HepG2 (cell line): ENCODE measurements at regions not wholly inside any gene's neighbourhood (a gene's known extent, or its start where the extent isn't known, plus 50 kb on each side); places are given as distances from the start of the nearest gene placed in this dataset.

Experiments
- ATAC-seq: fragments of 200-7000 bp; cut with Tn5 transposase; 3 replicates; pipeline ENCODE4 v1.9.1; 2020; ENCODE audit warnings: mild to moderate bottlenecking, moderate library complexity
- BruUV-seq: library from RNA; stranded (reverse); fragments of 400-500 nt; replicated peaks from 2 replicates; lab custom pipeline; 2021; lab: Mats Ljungman, UMichigan
- CTCF ChIA-PET: fragments of 300-600 bp; formaldehyde crosslinking; extraction: SDS; loops from one replicate; lab custom pipeline; 2021; ENCODE audit warnings: low total read pairs, inconsistent platforms, low intra/inter-chr PET ratio; lab: Yijun Ruan, JAX
- POLR2A ChIA-PET: fragments of 350-600 bp; sonication (Branson Sonifier 250); formaldehyde crosslinking; loops from one replicate; lab custom pipeline; 2020; ENCODE audit warnings: antibody characterized with exemption, inconsistent platforms; lab: Yijun Ruan, JAX
- DNase-seq: peaks from one replicate; pipeline ENCODE4 v3.0.0-alpha.2; 2015; ENCODE audit warnings: low spot score
- FAIRE-seq: peaks from 3 replicates; lab custom pipeline; 2011; peaks lifted over from hg19 to GRCh38; lab: Jason Lieb, UNC
- H2AFZ ChIP-seq: one replicate; pipeline ENCODE4 v1.6.1; 2011; ENCODE audit warnings: low read length, inconsistent platforms
- H3K27ac ChIP-seq: fragments of 300-600 bp; 3 replicates; pipeline ENCODE4 v1.8.0; 2011; ENCODE audit warnings: mixed run types, mild to moderate bottlenecking, mixed read lengths, low read length, inconsistent platforms; ENCODE audit not compliant: insufficient read depth; ENCODE audit errors: extremely low read length
- H3K27me3 ChIP-seq, 2 experiments: fragments of 200-600 bp in 1 of 2; 2 replicates in 1 of 2; 3 replicates in 1 of 2; pipeline versions ENCODE4 v1.6.0 to v1.8.0; 2011; ENCODE audit warnings: low read length in 2 of 2, mild to moderate bottlenecking in 2 of 2, moderate library complexity in 2 of 2, inconsistent platforms in 1 of 2; ENCODE audit not compliant: insufficient read depth in 2 of 2, control insufficient read depth in 1 of 2
- H3K36me3 ChIP-seq, 2 experiments: fragments of 200-600 bp in 1 of 2; replicated peaks in 1 of 2; 2 replicates in 1 of 2; 3 replicates in 1 of 2; pipeline versions ENCODE4 v1.5.1 to v1.8.0; 2011; ENCODE audit warnings: low read length in 2 of 2, inconsistent platforms in 1 of 2; ENCODE audit not compliant: insufficient read depth in 2 of 2, control insufficient read depth in 1 of 2
- H3K4me1 ChIP-seq: 2 replicates; pipeline ENCODE4 v1.5.1; 2012; ENCODE audit warnings: low read length, inconsistent platforms; ENCODE audit not compliant: insufficient read depth
- H3K4me2 ChIP-seq: 2 replicates; pipeline ENCODE4 v1.6.0; 2011; ENCODE audit warnings: low read depth, low read length, inconsistent platforms
- H3K4me3 ChIP-seq, 3 experiments: fragments of 200-600 bp in 1 of 3; sonication (generic), shearing (Covaris generic) in 1 of 3; replicated peaks in 1 of 3; 2 replicates each; pipeline ENCODE4 v1.5.1; 2011 to 2016; ENCODE audit warnings: low read length in 3 of 3, inconsistent platforms in 2 of 3, low read depth in 2 of 3, mild to moderate bottlenecking in 2 of 3, control low read depth in 1 of 3, mixed read lengths in 1 of 3; ENCODE audit not compliant: insufficient read depth in 1 of 3
- H3K79me2 ChIP-seq: one replicate; pipeline ENCODE4 v1.6.1; 2011; ENCODE audit warnings: low read length, inconsistent platforms; ENCODE audit not compliant: insufficient read depth
- H3K9ac ChIP-seq: 2 replicates; pipeline ENCODE4 v1.6.0; 2011; ENCODE audit warnings: mild to moderate bottlenecking, low read depth, low read length, inconsistent platforms; ENCODE audit not compliant: insufficient read depth
- H3K9me3 ChIP-seq: 2 replicates; pipeline ENCODE4 v1.5.1; 2012; ENCODE audit warnings: mild to moderate bottlenecking, low read length
- H4K20me1 ChIP-seq: 2 replicates; pipeline ENCODE4 v1.6.0; 2011; ENCODE audit warnings: inconsistent platforms, mild to moderate bottlenecking, low read length, moderate library complexity; ENCODE audit not compliant: insufficient read depth
- BORCS8-MEF2B ChIP-seq: sonication (generic); formaldehyde crosslinking; IDR thresholded peaks from 2 replicates; pipeline ENCODE4 v1.8.0; 2022; ENCODE audit warnings: mild to moderate bottlenecking, missing genetic modification reagents
- DNMT1 ChIP-seq: sonication (generic); formaldehyde crosslinking; IDR thresholded peaks from 2 replicates; pipeline ENCODE4 v1.5.1; 2020; ENCODE audit warnings: mild to moderate bottlenecking, missing genetic modification reagents
- HNRNPL ChIP-seq: fragments of 200-400 bp; formaldehyde crosslinking; IDR thresholded peaks from 2 replicates; pipeline ENCODE4 v1.6.1; 2017; ENCODE audit warnings: mild to moderate bottlenecking, low read depth, low read length
- ISL2 ChIP-seq: sonication (generic); formaldehyde crosslinking; IDR thresholded peaks from 2 replicates; pipeline ENCODE4 v1.5.0; 2020; ENCODE audit warnings: missing genetic modification reagents
- JARID2 ChIP-seq: sonication (generic); formaldehyde crosslinking; IDR thresholded peaks from 2 replicates; pipeline ENCODE4 v1.8.1; 2023; ENCODE audit warnings: missing genetic modification reagents, inconsistent platforms; ENCODE audit not compliant: insufficient replicate concordance
- MZF1 ChIP-seq: sonication (generic); formaldehyde crosslinking; IDR thresholded peaks from 2 replicates; pipeline ENCODE4 v1.8.1; 2023; ENCODE audit warnings: mild to moderate bottlenecking, missing genetic modification reagents, borderline replicate concordance
- NR2F1 ChIP-seq, 2 experiments: fragments of 450-650 bp in 1 of 2; formaldehyde crosslinking in 1 of 2; IDR thresholded peaks; 2 replicates each; pipeline versions ENCODE4 v1.5.0 to v1.6.1; 2016 to 2020; ENCODE audit warnings: mild to moderate bottlenecking in 1 of 2, missing compliant biosample characterization in 1 of 2, missing genetic modification reagents in 1 of 2, moderate library complexity in 1 of 2
- PREB ChIP-seq: sonication (generic); formaldehyde crosslinking; IDR thresholded peaks from 2 replicates; pipeline ENCODE4 v1.4.0; 2020; ENCODE audit warnings: missing genetic modification reagents
- RAD51 ChIP-seq: fragments of 450-650 bp; IDR thresholded peaks from 2 replicates; pipeline ENCODE4 v1.6.1; 2016; ENCODE audit warnings: borderline replicate concordance
- RFXANK ChIP-seq: IDR thresholded peaks from 2 replicates; pipeline ENCODE4 v1.6.1; 2016
- ZNF562 ChIP-seq: sonication (generic); formaldehyde crosslinking; IDR thresholded peaks from 2 replicates; pipeline ENCODE4 v1.8.0; 2022; ENCODE audit warnings: missing genetic modification reagents, borderline replicate concordance
- in situ Hi-C: cut with HindIII; loops from 2 replicates; pipeline ENCODE4 v1.10.0; 2017; ENCODE audit warnings: low pct_unique_long_range_greater_than_20kb; ENCODE audit not compliant: extremely low pct_ligation_motif_present
- intact Hi-C: fragments of 100-400 bp; cut with micrococcal nuclease; formaldehyde crosslinking; loops from one replicate; pipeline ENCODE4 v1.10.0; 2022; ENCODE audit not compliant: unreplicated experiment

DNA sequence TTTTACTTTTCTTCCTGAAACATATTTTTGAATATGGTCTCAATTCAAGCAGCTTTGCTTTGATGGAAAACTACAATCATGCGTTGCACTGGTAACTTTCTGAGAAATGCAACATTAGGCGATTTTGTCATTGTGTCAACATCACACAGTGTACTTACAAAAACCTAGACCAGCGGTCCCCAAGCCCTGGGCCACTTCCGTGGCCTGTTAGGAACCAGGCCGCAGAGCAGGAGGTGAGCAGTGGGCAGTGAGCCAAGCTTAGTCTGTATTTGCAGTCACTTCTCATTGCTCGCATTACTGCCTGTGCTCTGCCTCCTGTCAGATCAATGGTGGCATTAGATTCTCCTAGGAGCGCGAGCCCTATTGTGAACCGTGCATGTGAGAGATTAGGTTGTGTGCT, 163.7 kb upstream of the NOVA1 start (continued):
- TF ChIP-seq PREB (no peak), DNMT1 (no peak)

GRCh38 chr14:26765301-26765700, 167.5 kb upstream of the NOVA1 start:
- no peak overlapping the region for H3K27ac ChIP-seq
- CTCF ChIA-PET = no interaction called here
- FAIRE-seq (no peak), ATAC-seq (no peak), DNase-seq (no peak)
- H3K4me2 ChIP-seq = no peak overlapping the region
- H3K4me3 ChIP-seq = no peak overlapping the region
- in situ Hi-C loops = no loop called here
- no peaks in the 10 kb centered on the region for H3K36me3 ChIP-seq
- POLR2A ChIA-PET = no interaction called here
- peaks cover 86% of the 10 kb centered on the region for H3K9me3 ChIP-seq
- H2AFZ ChIP-seq = no peak overlapping the region
- BruUV-seq = no TSS peak
- H4K20me1 ChIP-seq = no peaks in the 10 kb centered on the region
- no peaks in the 10 kb centered on the region for H3K27me3 ChIP-seq
- H3K4me1 ChIP-seq = no peaks in the 10 kb centered on the region
- no peak overlapping the region for H3K9ac ChIP-seq
- H3K79me2 ChIP-seq = no peaks in the 10 kb centered on the region
- TF ChIP-seq NR2F1 (CRISPR knock-in tag; IDR thresholded peaks at IDR 0.05) (no peak), HNRNPL (no peak), RFXANK (CRISPR knock-in tag) (no peak), ISL2 (no peak), MZF1 (CRISPR knock-in tag) (no peak), ZNF562 (no peak), BORCS8-MEF2B (CRISPR knock-in tag) (no peak), JARID2 (CRISPR knock-in tag) (no peak), RAD51 (no peak)
- intact Hi-C loops = no loop called here
